CD14-positive monocyte (primary cell): ENCODE measurements at regions not wholly inside any gene's neighbourhood (a gene's known extent, or its start where the extent isn't known, plus 50 kb on each side); places are given as distances from the start of the nearest gene placed in this dataset.

Source experiments
- DNase-seq, 3 donors: peaks; one replicate each; pipeline ENCODE4 v3.0.0-alpha.2; 2011 to 2022
- H2AFZ ChIP-seq: 2 replicates; pipeline ENCODE4 v1.6.0; 2012; ENCODE audit warnings: mild to moderate bottlenecking, low read depth, low read length, inconsistent platforms; ENCODE audit not compliant: insufficient read depth, poor library complexity, severe bottlenecking
- H3K27ac ChIP-seq, 2 donors: 1 replicate in 1 of 2; 2 replicates in 1 of 2; pipeline ENCODE4 v1.5.1; 2012 to 2013; ENCODE audit warnings: low read length in 2 of 2, control low read depth in 1 of 2, inconsistent platforms in 1 of 2, low read depth in 1 of 2, mild to moderate bottlenecking in 1 of 2
- H3K27me3 ChIP-seq, 2 donors: one replicate each; pipeline versions ENCODE4 v1.6.0 to v1.6.1; 2011 to 2013; ENCODE audit warnings: low read length in 2 of 2; ENCODE audit not compliant: control insufficient read depth in 2 of 2, insufficient read depth in 2 of 2
- H3K36me3 ChIP-seq, 2 donors: replicated peaks in 1 of 2; 1 replicate in 1 of 2; 2 replicates in 1 of 2; pipeline versions ENCODE4 v1.5.1 to v1.6.1; 2012 to 2013; ENCODE audit warnings: low read length in 2 of 2, control low read depth in 1 of 2, inconsistent platforms in 1 of 2, mild to moderate bottlenecking in 1 of 2; ENCODE audit not compliant: insufficient read depth in 2 of 2, control insufficient read depth in 1 of 2
- H3K4me1 ChIP-seq, 2 donors: 1 replicate in 1 of 2; 2 replicates in 1 of 2; pipeline versions ENCODE4 v1.5.1 to v1.6.1; 2012 to 2013; ENCODE audit warnings: low read length in 2 of 2, control low read depth in 1 of 2, inconsistent platforms in 1 of 2, mild to moderate bottlenecking in 1 of 2, moderate library complexity in 1 of 2; ENCODE audit not compliant: insufficient read depth in 2 of 2, control insufficient read depth in 1 of 2
- H3K4me2 ChIP-seq: replicated peaks from 2 replicates; pipeline ENCODE3; 2012; ENCODE audit warnings: low read length, moderate library complexity, mild to moderate bottlenecking; ENCODE audit not compliant: poor library complexity, severe bottlenecking; ENCODE audit errors: extremely low read depth
- H3K4me3 ChIP-seq, 3 experiments: fragments of 200-600 bp in 1 of 3; sonication (generic) in 1 of 3; replicated peaks in 1 of 3; 1 replicate in 2 of 3; 2 replicates in 1 of 3; pipeline ENCODE4 v1.5.1; 2011 to 2013; ENCODE audit warnings: low read length in 3 of 3, mild to moderate bottlenecking in 3 of 3, control low read depth in 2 of 3, low read depth in 2 of 3, inconsistent platforms in 1 of 3, moderate library complexity in 1 of 3
- H3K79me2 ChIP-seq: 2 replicates; pipeline ENCODE4 v1.6.0; 2012; ENCODE audit warnings: mild to moderate bottlenecking, control low read depth, inconsistent platforms, low read length, moderate library complexity; ENCODE audit not compliant: insufficient read depth
- H3K9ac ChIP-seq: 2 replicates; pipeline ENCODE4 v1.6.0; 2017; ENCODE audit warnings: low read length, mild to moderate bottlenecking; ENCODE audit not compliant: insufficient read depth, poor library complexity, severe bottlenecking
- H3K9me3 ChIP-seq, 2 donors: replicated peaks in 1 of 2; 1 replicate in 1 of 2; 2 replicates in 1 of 2; pipeline versions ENCODE4 v1.5.1 to v1.6.1; 2012 to 2013; ENCODE audit warnings: low read length in 2 of 2, control low read depth in 1 of 2; ENCODE audit not compliant: control insufficient read depth in 1 of 2, insufficient read depth in 1 of 2
- H4K20me1 ChIP-seq: 2 replicates; pipeline ENCODE4 v1.6.0; 2012; ENCODE audit warnings: mild to moderate bottlenecking, low read length, control low read depth, moderate library complexity; ENCODE audit not compliant: insufficient read depth
- H3K27ac Mint-ChIP-seq, 7 donors: one replicate each; pipeline ENCODE4 v1.8.0; 2020; ENCODE audit warnings: mild to moderate bottlenecking in 7 of 7, mixed read lengths in 7 of 7, moderate library complexity in 6 of 7, inconsistent platforms in 2 of 7
- H3K27me3 Mint-ChIP-seq, 3 donors: one replicate each; pipeline ENCODE4 v1.8.0; 2021 to 2022; ENCODE audit warnings: low read depth in 3 of 3, mild to moderate bottlenecking in 3 of 3, mixed read lengths in 3 of 3, moderate library complexity in 3 of 3, inconsistent platforms in 1 of 3
- H3K36me3 Mint-ChIP-seq, 2 donors: one replicate each; pipeline ENCODE4 v1.8.0; 2020; ENCODE audit warnings: mixed read lengths in 2 of 2, inconsistent platforms in 1 of 2, mild to moderate bottlenecking in 1 of 2
- H3K4me1 Mint-ChIP-seq: one replicate; pipeline ENCODE4 v1.8.0; 2020; ENCODE audit warnings: mild to moderate bottlenecking, mixed read lengths
- H3K4me3 Mint-ChIP-seq, 2 donors: one replicate each; pipeline ENCODE4 v1.8.0; 2020; ENCODE audit warnings: mild to moderate bottlenecking in 2 of 2, mixed read lengths in 2 of 2, moderate library complexity in 1 of 2
- H3K9me3 Mint-ChIP-seq, 7 donors: one replicate each; pipeline ENCODE4 v1.8.0; 2020 to 2022; ENCODE audit warnings: mixed read lengths in 7 of 7, mild to moderate bottlenecking in 6 of 7, moderate library complexity in 6 of 7, inconsistent platforms in 2 of 7
- WGBS: methylation state at CpG from one replicate; pipeline ENCODE4 v1.1.5; 2013; ENCODE audit warnings: missing lambda C conversion rate; ENCODE audit not compliant: insufficient coverage; 5-methylcytosine and 5-hydroxymethylcytosine counted together
- intact Hi-C, 2 donors: fragments of 100-400 bp; cut with micrococcal nuclease; formaldehyde crosslinking; loops; one replicate each; pipeline versions ENCODE4 v1.15.0 to v1.15.1; 2023
- TF ChIP-seq, protein P1 (sequence below): fragments of 200-600 bp; IDR thresholded peaks from one replicate; pipeline ENCODE4 v1.8.0; 2022; ENCODE audit warnings: antibody characterized with exemption, mild to moderate bottlenecking

DNA sequence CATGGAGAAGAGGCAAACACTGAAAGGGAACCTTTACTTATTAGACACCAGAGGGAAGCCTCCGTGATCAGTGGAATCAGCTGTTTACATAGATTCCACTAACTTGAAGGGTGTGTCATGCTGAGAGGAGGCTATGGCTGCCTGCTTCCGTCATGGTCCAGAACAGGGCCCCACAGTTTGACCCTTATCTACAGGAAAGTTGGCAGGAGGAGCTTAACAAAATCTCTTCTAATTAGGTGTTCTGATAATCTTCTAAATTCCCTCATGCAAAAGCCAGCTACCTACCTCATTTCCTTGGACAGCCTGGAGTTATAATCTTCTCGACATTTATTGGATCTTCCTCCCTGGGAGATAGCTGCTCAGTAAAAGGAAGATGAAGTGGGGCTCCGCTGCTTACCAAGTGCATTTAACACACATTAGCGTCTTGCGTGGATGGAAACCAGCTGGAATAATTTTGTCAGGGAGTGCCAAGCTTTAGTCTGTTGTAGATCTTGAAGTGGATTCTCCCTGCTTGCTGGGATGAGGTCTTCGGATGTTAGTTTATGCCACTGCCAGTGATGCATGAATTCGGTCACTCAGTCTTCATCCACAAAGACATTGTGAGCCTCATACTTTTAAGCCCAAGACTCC is 171.0 kb downstream of the PAH start:
- Mint-ChIP-seq H3K9me3 (peaks cover 0 to 5% (median 2%) of the 10 kb centered on the region in 7 donors), H3K27me3 (no peaks in the 10 kb centered on the region), H3K36me3 (no peaks in the 10 kb centered on the region), H3K27ac (no peak overlapping the region), H3K4me3 (no peak overlapping the region), H3K4me1 (no peaks in the 10 kb centered on the region)
- Histone ChIP-seq H3K36me3 (no peaks in the 10 kb centered on the region), H3K9me3 (no peaks in the 10 kb centered on the region), H3K4me1 (no peaks in the 10 kb centered on the region), H2AFZ (no peak overlapping the region), H3K4me2 (no peak overlapping the region), H4K20me1 (no peaks in the 10 kb centered on the region), H3K9ac (no peak overlapping the region), H3K79me2 (no peaks in the 10 kb centered on the region), H3K27ac (no peak overlapping the region), H3K27me3 (no peaks in the 10 kb centered on the region), H3K4me3 (no peak overlapping the region)
- TF ChIP-seq, protein P1, sequence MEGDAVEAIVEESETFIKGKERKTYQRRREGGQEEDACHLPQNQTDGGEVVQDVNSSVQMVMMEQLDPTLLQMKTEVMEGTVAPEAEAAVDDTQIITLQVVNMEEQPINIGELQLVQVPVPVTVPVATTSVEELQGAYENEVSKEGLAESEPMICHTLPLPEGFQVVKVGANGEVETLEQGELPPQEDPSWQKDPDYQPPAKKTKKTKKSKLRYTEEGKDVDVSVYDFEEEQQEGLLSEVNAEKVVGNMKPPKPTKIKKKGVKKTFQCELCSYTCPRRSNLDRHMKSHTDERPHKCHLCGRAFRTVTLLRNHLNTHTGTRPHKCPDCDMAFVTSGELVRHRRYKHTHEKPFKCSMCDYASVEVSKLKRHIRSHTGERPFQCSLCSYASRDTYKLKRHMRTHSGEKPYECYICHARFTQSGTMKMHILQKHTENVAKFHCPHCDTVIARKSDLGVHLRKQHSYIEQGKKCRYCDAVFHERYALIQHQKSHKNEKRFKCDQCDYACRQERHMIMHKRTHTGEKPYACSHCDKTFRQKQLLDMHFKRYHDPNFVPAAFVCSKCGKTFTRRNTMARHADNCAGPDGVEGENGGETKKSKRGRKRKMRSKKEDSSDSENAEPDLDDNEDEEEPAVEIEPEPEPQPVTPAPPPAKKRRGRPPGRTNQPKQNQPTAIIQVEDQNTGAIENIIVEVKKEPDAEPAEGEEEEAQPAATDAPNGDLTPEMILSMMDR: no peak
- intact Hi-C loops: no loop called here
- 100% methylated on average over 4 of the region's 8 CpGs for WGBS
- DNase-seq: no peak

DNA sequence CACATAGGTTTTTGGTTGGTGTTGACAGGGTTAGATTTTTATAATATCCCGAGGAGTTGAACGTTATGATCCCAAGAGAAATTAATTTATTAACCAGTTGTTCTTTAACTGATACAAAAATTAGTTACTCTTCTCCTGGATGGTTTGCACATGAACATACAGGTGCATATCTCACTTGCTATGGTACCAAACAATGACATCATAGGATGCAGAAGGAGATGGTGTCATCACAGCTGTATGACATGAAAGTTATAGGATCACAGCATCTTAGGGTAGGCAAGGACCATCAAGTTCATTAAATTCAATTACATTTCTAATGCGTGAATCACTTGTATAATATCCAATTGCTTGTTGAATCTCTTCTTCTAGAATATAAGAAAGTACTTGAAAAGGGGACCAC is 175.8 kb downstream of the PAH start:
- DNase-seq: no peak
- Histone ChIP-seq H3K27me3 (no peaks in the 10 kb centered on the region), H3K27ac (no peak overlapping the region), H3K4me2 (no peak overlapping the region), H3K36me3 (no peaks in the 10 kb centered on the region), H3K9ac (no peak overlapping the region), H3K79me2 (no peaks in the 10 kb centered on the region), H4K20me1 (no peaks in the 10 kb centered on the region), H3K9me3 (no peaks in the 10 kb centered on the region), H3K4me3 (no peak overlapping the region), H2AFZ (no peak overlapping the region), H3K4me1 (no peaks in the 10 kb centered on the region)
- intact Hi-C loops: no loop called here
- Mint-ChIP-seq H3K4me3 (no peak overlapping the region), H3K27ac (no peak overlapping the region), H3K9me3 (peaks cover 0 to 5% (median 3%) of the 10 kb centered on the region in 7 donors), H3K4me1 (no peaks in the 10 kb centered on the region), H3K27me3 (no peaks in the 10 kb centered on the region), H3K36me3 (no peaks in the 10 kb centered on the region)
- TF ChIP-seq, protein P1: no peak
- WGBS: no CpG with 5 or more reads among the region's 3 CpGs
